Dedifferentiated amniotic fluid mesenchymal stem cell (primary cell): ENCODE measurements at regions not wholly inside any gene's neighbourhood (a gene's known extent, or its start where the extent isn't known, plus 50 kb on each side); places are given as distances from the start of the nearest gene placed in this dataset.
"Not testable (repeated sequence)": the region's sequence is repeated elsewhere in the genome, so short reads cannot be mapped to it uniquely, and the experiment has no call there.

ENCODE experiments used
- DNase-seq: peaks from one replicate; pipeline ENCODE4 v3.0.0-alpha.2; 2016; ENCODE audit errors: extremely low spot score

- DNase-seq = no peak
These were observed 677.0 kb downstream of the NTRK3 start for GRCh38 chr15:87579537-87579936.

- no peak for DNase-seq
These were observed 677.8 kb downstream of the NTRK3 start for GRCh38 chr15:87578776-87579175.

- no peak for DNase-seq
These were observed 679.2 kb downstream of the NTRK3 start for GRCh38 chr15:87577336-87577735.

- DNase-seq = no peak
These were observed 679.9 kb downstream of the NTRK3 start for GRCh38 chr15:87576486-87577176.

- DNase-seq = no peak
These were observed 680.6 kb downstream of the NTRK3 start for GRCh38 chr15:87575896-87576473.

GRCh38 chr15:87573534-87573933 lies 683.0 kb downstream of the NTRK3 start:
- DNase-seq = no peak

- DNase-seq = no peak
These were observed 683.5 kb downstream of the NTRK3 start for GRCh38 chr15:87573039-87573438.

GRCh38 chr15:87572381-87572910 lies 684.1 kb downstream of the NTRK3 start:
- DNase-seq = no peak

- DNase-seq = no peak
These were observed 686.3 kb downstream of the NTRK3 start for GRCh38 chr15:87570206-87570605.

- no peak for DNase-seq
These were observed 687.0 kb downstream of the NTRK3 start for GRCh38 chr15:87569581-87569980.

- DNase-seq = no peak
These were observed 689.0 kb downstream of the NTRK3 start for GRCh38 chr15:87567406-87568030.

- DNase-seq = no peak
These were observed 690.3 kb downstream of the NTRK3 start for GRCh38 chr15:87566236-87566635.

- no peak for DNase-seq
These were observed 691.9 kb downstream of the NTRK3 start for GRCh38 chr15:87564681-87565080.

GRCh38 chr15:87563869-87564268 lies 692.7 kb downstream of the NTRK3 start:
- no peak for DNase-seq

- DNase-seq = no peak
These were observed 694.3 kb downstream of the NTRK3 start for GRCh38 chr15:87562203-87562602.

- DNase-seq = no peak
These were observed 694.9 kb downstream of the NTRK3 start for GRCh38 chr15:87561641-87562040.

- no peak for DNase-seq
These were observed 698.7 kb downstream of the NTRK3 start for GRCh38 chr15:87557881-87558280.

GRCh38 chr15:87556886-87557285 lies 699.7 kb downstream of the NTRK3 start:
- no peak for DNase-seq

- DNase-seq = no peak
These were observed 706.7 kb downstream of the NTRK3 start for GRCh38 chr15:87549860-87550259.

- DNase-seq = no peak
These were observed 707.2 kb downstream of the NTRK3 start for GRCh38 chr15:87549296-87549695.

- not testable (repeated sequence) for DNase-seq
These were observed 707.9 kb downstream of the NTRK3 start for GRCh38 chr15:87548590-87548989.

- DNase-seq = no peak
These were observed 708.9 kb downstream of the NTRK3 start for GRCh38 chr15:87547470-87548181.
